Kidney (tissue), 13 donors: ENCODE measurements at regions not wholly inside any gene's neighbourhood (a gene's known extent, or its start where the extent isn't known, plus 50 kb on each side); places are given as distances from the start of the nearest gene placed in this dataset.

Experiments
- DNase-seq, 5 donors: peaks; one replicate each; pipeline ENCODE4 v3.0.0-alpha.2; 2013 to 2020
- FAIRE-seq: peaks from 2 replicates; lab custom pipeline; 2012; peaks lifted over from hg19 to GRCh38; lab: Jason Lieb, UNC
- H3K27ac ChIP-seq, 2 donors: one replicate each; pipeline ENCODE4 v1.7.0; 2013; ENCODE audit warnings: low read depth in 2 of 2, low read length in 2 of 2, inconsistent platforms in 1 of 2
- H3K27me3 ChIP-seq: one replicate; pipeline ENCODE4 v1.7.1; 2013; ENCODE audit warnings: low read length, inconsistent platforms; ENCODE audit not compliant: control insufficient read depth, insufficient read depth
- H3K36me3 ChIP-seq, 3 donors: one replicate each; pipeline versions ENCODE4 v1.7.0 to v1.7.1; 2013; ENCODE audit warnings: low read length in 3 of 3, control low read depth in 1 of 3, inconsistent platforms in 1 of 3; ENCODE audit not compliant: insufficient read depth in 3 of 3, control insufficient read depth in 2 of 3
- H3K4me1 ChIP-seq, 3 donors: one replicate each; pipeline versions ENCODE4 v1.7.0 to v1.7.1; 2013; ENCODE audit warnings: low read length in 3 of 3, inconsistent platforms in 1 of 3, low read depth in 1 of 3; ENCODE audit not compliant: control insufficient read depth in 2 of 3, insufficient read depth in 2 of 3
- H3K4me3 ChIP-seq, 3 donors: one replicate each; pipeline versions ENCODE4 v1.7.0 to v1.8.1; 2013; ENCODE audit warnings: low read length in 3 of 3, control low read depth in 1 of 3, inconsistent platforms in 1 of 3
- H3K9ac ChIP-seq, 3 donors: one replicate each; pipeline versions ENCODE4 v1.7.0 to v1.7.1; 2013; ENCODE audit warnings: low read length in 3 of 3, control low read depth in 1 of 3, inconsistent platforms in 1 of 3
- H3K9me3 ChIP-seq, 3 donors: one replicate each; pipeline versions ENCODE4 v1.7.0 to v1.7.1; 2013; ENCODE audit warnings: low read length in 3 of 3, control low read depth in 1 of 3, inconsistent platforms in 1 of 3; ENCODE audit not compliant: control insufficient read depth in 2 of 3, insufficient read depth in 1 of 3
- intact Hi-C: fragments of 100-400 bp; cut with DNase I; formaldehyde crosslinking; loops from one replicate; pipeline ENCODE4 v1.11.1; 2022
- TF ChIP-seq, protein P1 (sequence below): IDR thresholded peaks from 3 replicates; pipeline ENCODE4 v1.5.1; 2012; ENCODE audit warnings: mild to moderate bottlenecking, moderate library complexity, borderline replicate concordance; ENCODE audit not compliant: insufficient read depth; ENCODE audit errors: extremely low read depth
- donor health status: control.
- donor health status: control.
- donor health status: control.
- donor health status: control.
- donor health status: control.
- donor health status: DM: yes; HTN: yes; CAD: no.
- donor health status: Normal renal cell carcinoma (clear cell type).

- intact Hi-C loops, result no loop called here
- Histone ChIP-seq H3K9me3 (no peaks in the 10 kb centered on the region), H3K4me3 (no peak overlapping the region), H3K4me1 (peaks cover 0 to 2% (median 0%) of the 10 kb centered on the region in 3 donors), H3K27ac (no peak overlapping the region), H3K27me3 (no peaks in the 10 kb centered on the region), H3K36me3 (no peaks in the 10 kb centered on the region), H3K9ac (no peak overlapping the region)
- FAIRE-seq, result no peak
- TF ChIP-seq, protein P1, sequence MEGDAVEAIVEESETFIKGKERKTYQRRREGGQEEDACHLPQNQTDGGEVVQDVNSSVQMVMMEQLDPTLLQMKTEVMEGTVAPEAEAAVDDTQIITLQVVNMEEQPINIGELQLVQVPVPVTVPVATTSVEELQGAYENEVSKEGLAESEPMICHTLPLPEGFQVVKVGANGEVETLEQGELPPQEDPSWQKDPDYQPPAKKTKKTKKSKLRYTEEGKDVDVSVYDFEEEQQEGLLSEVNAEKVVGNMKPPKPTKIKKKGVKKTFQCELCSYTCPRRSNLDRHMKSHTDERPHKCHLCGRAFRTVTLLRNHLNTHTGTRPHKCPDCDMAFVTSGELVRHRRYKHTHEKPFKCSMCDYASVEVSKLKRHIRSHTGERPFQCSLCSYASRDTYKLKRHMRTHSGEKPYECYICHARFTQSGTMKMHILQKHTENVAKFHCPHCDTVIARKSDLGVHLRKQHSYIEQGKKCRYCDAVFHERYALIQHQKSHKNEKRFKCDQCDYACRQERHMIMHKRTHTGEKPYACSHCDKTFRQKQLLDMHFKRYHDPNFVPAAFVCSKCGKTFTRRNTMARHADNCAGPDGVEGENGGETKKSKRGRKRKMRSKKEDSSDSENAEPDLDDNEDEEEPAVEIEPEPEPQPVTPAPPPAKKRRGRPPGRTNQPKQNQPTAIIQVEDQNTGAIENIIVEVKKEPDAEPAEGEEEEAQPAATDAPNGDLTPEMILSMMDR, result no peak
- DNase-seq, result no peak
Measured at GRCh38 chr17:77824102-77824779, 134.3 kb upstream of the TNRC6C start.

GRCh38 chr17:77824780-77825280 lies 133.7 kb upstream of the TNRC6C start:
- Histone ChIP-seq H3K4me1 (peaks cover 0 to 5% (median 0%) of the 10 kb centered on the region in 3 donors), H3K9me3 (no peaks in the 10 kb centered on the region), H3K27ac (no peak overlapping the region), H3K4me3 (no peak overlapping the region), H3K36me3 (no peaks in the 10 kb centered on the region), H3K27me3 (no peaks in the 10 kb centered on the region), H3K9ac (no peak overlapping the region)
- FAIRE-seq (no peak), DNase-seq (peak in 1 of 5 donors; percentile 57)
- TF ChIP-seq, protein P1, result no peak
- intact Hi-C loops, result no loop called here

GRCh38 chr17:77825621-77826020 lies 132.9 kb upstream of the TNRC6C start:
- H3K27me3 ChIP-seq, result no peaks in the 10 kb centered on the region
- H3K27ac ChIP-seq, result no peak overlapping the region
- peaks cover 0 to 9% (median 0%) of the 10 kb centered on the region in 3 donors for H3K4me1 ChIP-seq
- intact Hi-C loops, result no loop called here
- no peak overlapping the region for H3K4me3 ChIP-seq
- no peak for FAIRE-seq
- H3K9me3 ChIP-seq, result no peaks in the 10 kb centered on the region
- TF ChIP-seq, protein P1, result no peak
- H3K9ac ChIP-seq, result no peak overlapping the region
- no peaks in the 10 kb centered on the region for H3K36me3 ChIP-seq
- peak in 1 of 5 donors; percentile 41 for DNase-seq
